ENCODE measurements at regions not wholly inside any gene's neighbourhood (a gene's known extent, or its start where the extent isn't known, plus 50 kb on each side); places are given as distances from the start of the nearest gene placed in this dataset.

GRCh38 chr1:78224246-78224785 lies 178.6 kb downstream of the GIPC2 start:
- H2AFZ ChIP-seq (ENCODE audit: low read depth, low read length, severe bottlenecking), result no peak overlapping the region

DNA sequence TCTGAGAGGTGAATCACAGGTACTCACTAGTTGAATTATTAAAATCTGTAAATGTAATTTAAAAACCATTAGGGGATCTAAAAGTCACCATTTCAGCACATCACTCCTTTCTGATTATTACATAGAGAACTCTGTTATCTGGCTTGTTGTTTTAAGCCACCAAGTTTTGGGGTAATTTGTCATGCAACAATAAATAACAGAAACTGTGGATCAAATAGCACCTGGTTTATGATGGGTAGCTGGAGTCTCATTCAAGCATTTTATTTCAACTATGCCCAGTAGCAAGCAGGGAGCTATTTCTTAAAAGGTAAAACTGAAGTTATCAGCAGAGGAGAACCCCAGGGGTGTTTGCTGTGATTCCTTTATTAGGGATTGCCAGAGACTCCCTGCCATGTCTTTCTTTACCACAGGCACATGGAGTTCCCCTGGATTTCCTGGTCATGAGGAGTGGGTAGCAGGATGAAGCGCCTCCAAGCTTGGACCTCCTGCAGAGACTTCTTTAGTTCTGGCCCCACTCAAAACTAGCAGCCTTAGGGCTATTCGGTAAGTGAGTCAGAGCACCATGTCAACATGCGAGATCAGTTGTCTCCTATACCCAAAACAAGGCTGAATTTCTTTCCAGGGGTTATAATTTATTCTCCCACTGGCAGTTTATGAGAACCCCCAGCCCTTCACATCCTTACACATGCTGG lies 179.2 kb downstream of the GIPC2 start:
- no peak overlapping the region for H3K4me3 ChIP-seq (ENCODE audit: insufficient read depth, low read length, poor library complexity, severe bottlenecking)
- H3K9me3 ChIP-seq (ENCODE audit: insufficient read depth, low read length), result no peaks in the 10 kb centered on the region
- no peak overlapping the region for H2AFZ ChIP-seq (ENCODE audit: low read depth, low read length, severe bottlenecking)
- no peaks in the 10 kb centered on the region; the same call in 1 of the 2 replicates for H3K27me3 ChIP-seq (ENCODE audit: low read length)
- no peaks in the 10 kb centered on the region for H3K36me3 ChIP-seq (ENCODE audit: low read length)
- TF ChIP-seq EZH2phosphoT487 (conservative IDR thresholded peaks at IDR 0.05; ENCODE audit: low read length), result no peak
- TF ChIP-seq, protein P1, sequence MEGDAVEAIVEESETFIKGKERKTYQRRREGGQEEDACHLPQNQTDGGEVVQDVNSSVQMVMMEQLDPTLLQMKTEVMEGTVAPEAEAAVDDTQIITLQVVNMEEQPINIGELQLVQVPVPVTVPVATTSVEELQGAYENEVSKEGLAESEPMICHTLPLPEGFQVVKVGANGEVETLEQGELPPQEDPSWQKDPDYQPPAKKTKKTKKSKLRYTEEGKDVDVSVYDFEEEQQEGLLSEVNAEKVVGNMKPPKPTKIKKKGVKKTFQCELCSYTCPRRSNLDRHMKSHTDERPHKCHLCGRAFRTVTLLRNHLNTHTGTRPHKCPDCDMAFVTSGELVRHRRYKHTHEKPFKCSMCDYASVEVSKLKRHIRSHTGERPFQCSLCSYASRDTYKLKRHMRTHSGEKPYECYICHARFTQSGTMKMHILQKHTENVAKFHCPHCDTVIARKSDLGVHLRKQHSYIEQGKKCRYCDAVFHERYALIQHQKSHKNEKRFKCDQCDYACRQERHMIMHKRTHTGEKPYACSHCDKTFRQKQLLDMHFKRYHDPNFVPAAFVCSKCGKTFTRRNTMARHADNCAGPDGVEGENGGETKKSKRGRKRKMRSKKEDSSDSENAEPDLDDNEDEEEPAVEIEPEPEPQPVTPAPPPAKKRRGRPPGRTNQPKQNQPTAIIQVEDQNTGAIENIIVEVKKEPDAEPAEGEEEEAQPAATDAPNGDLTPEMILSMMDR (IDR thresholded peaks at IDR 0.05; ENCODE audit: insufficient read depth, low read length, poor library complexity, severe bottlenecking), result no peak
- H4K20me1 ChIP-seq (ENCODE audit: low read depth, low read length), result no peaks in the 10 kb centered on the region
- no peak overlapping the region for H3K27ac ChIP-seq (ENCODE audit: low read depth, low read length)
- H3K9ac ChIP-seq (ENCODE audit: low read length), result no peak overlapping the region
- H3K4me2 ChIP-seq (ENCODE audit: low read depth, low read length, poor library complexity, severe bottlenecking), result no peak overlapping the region
- no peaks in the 10 kb centered on the region for H3F3A ChIP-seq (ENCODE audit: insufficient read depth)
- no peaks in the 10 kb centered on the region for H3K9me2 ChIP-seq (replicated peaks; ENCODE audit: insufficient read depth, low read length)
- no peaks in the 10 kb centered on the region for H3K79me2 ChIP-seq (ENCODE audit: insufficient read depth, low read length)

More at GRCh38 chr1:78224246-78224785, 178.6 kb downstream of the GIPC2 start:
- H3K27me3 ChIP-seq (ENCODE audit: low read length), result no peaks in the 10 kb centered on the region; the same call in 1 of the 2 replicates
- no peaks in the 10 kb centered on the region for H3K79me2 ChIP-seq (ENCODE audit: insufficient read depth, low read length)
- no peak overlapping the region for H3K9ac ChIP-seq (ENCODE audit: low read length)
- H3K4me3 ChIP-seq (ENCODE audit: insufficient read depth, low read length, poor library complexity, severe bottlenecking), result no peak overlapping the region
- H3F3A ChIP-seq (ENCODE audit: insufficient read depth), result no peaks in the 10 kb centered on the region
- no peaks in the 10 kb centered on the region for H4K20me1 ChIP-seq (ENCODE audit: low read depth, low read length)
- no peak overlapping the region for H3K4me2 ChIP-seq (ENCODE audit: low read depth, low read length, poor library complexity, severe bottlenecking)
- TF ChIP-seq, protein P1 (IDR thresholded peaks at IDR 0.05; ENCODE audit: insufficient read depth, low read length, poor library complexity, severe bottlenecking), result no peak
- TF ChIP-seq EZH2phosphoT487 (conservative IDR thresholded peaks at IDR 0.05; ENCODE audit: low read length), result no peak
- H3K36me3 ChIP-seq (ENCODE audit: low read length), result no peaks in the 10 kb centered on the region
- no peaks in the 10 kb centered on the region for H3K9me3 ChIP-seq (ENCODE audit: insufficient read depth, low read length)
- no peak overlapping the region for H3K27ac ChIP-seq (ENCODE audit: low read depth, low read length)
- no peaks in the 10 kb centered on the region for H3K9me2 ChIP-seq (replicated peaks; ENCODE audit: insufficient read depth, low read length)

GRCh38 chr1:78226784-78227183 lies 181.0 kb downstream of the GIPC2 start:
- no peak overlapping the region for H3K9ac ChIP-seq (ENCODE audit: low read length)
- H2AFZ ChIP-seq (ENCODE audit: low read depth, low read length, severe bottlenecking), result no peak overlapping the region
- H3K9me2 ChIP-seq (replicated peaks; ENCODE audit: insufficient read depth, low read length), result no peaks in the 10 kb centered on the region
- no peaks in the 10 kb centered on the region for H3K79me2 ChIP-seq (ENCODE audit: insufficient read depth, low read length)
- H3K27ac ChIP-seq (ENCODE audit: low read depth, low read length), result no peak overlapping the region
- H3K9me3 ChIP-seq (ENCODE audit: insufficient read depth, low read length), result no peaks in the 10 kb centered on the region
- no peaks in the 10 kb centered on the region for H3F3A ChIP-seq (ENCODE audit: insufficient read depth)
- no peak overlapping the region for H3K4me3 ChIP-seq (ENCODE audit: insufficient read depth, low read length, poor library complexity, severe bottlenecking)
- no peaks in the 10 kb centered on the region for H3K36me3 ChIP-seq (ENCODE audit: low read length)
- H3K4me2 ChIP-seq (ENCODE audit: low read depth, low read length, poor library complexity, severe bottlenecking), result no peak overlapping the region
- no peaks in the 10 kb centered on the region for H4K20me1 ChIP-seq (ENCODE audit: low read depth, low read length)
- no peaks in the 10 kb centered on the region; the same call in 1 of the 2 replicates for H3K27me3 ChIP-seq (ENCODE audit: low read length)
- no peak for TF ChIP-seq EZH2phosphoT487 (conservative IDR thresholded peaks at IDR 0.05; ENCODE audit: low read length)
- TF ChIP-seq, protein P1 (IDR thresholded peaks at IDR 0.05; ENCODE audit: insufficient read depth, low read length, poor library complexity, severe bottlenecking), result no peak
